HG02885 (cell line): ENCODE measurements at regions not wholly inside any gene's neighbourhood (a gene's known extent, or its start where the extent isn't known, plus 50 kb on each side); places are given as distances from the start of the nearest gene placed in this dataset.
"Not testable (repeated sequence)": the region's sequence is repeated elsewhere in the genome, so short reads cannot be mapped to it uniquely, and the experiment has no call there.

Source experiments
- ATAC-seq: cut with Tn5 transposase; IDR thresholded peaks from one replicate; pipeline ENCODE4 v1.9.1; 2021; ENCODE audit warnings: mild to moderate bottlenecking; ENCODE audit not compliant: unreplicated experiment, poor library complexity

DNA sequence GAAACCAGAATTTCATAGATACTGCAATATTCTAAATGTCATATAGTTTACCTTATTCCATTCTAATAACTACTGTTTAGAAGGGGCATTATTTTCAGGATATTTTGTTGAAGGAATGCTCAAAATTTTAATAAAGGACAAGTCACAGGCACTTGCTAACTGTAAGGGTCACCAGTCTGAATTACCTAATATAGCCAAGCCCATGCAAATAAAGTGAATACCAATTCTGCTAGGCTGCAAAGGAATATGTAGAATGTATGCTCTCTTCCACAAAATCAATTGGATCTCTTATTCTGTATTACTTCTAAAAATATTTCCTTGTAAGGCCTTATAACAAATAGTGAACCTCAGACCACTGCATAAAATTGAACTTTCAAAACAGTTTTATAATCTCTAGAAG lies 52.3 kb upstream of the FAT4 start:
- ATAC-seq: no peak

DNA sequence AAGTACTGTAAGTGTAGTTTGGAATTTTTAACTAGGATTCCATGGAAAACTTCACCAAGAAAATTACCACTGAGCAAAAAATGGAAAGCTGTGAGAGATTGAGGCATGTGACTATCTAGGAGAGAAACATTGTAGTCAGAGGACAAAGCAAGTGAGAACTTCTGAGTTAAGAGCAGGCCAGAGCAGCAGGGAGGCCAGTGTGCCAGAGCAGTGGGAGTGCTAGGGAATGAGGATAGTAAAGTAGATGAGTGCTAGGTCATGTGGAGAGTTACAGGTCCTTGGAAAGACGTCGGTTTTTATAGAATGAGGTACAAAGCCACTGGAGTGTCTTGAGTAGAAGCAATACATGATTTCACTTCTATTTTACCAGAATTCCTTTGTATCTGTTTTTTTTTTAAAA lies 52.7 kb upstream of the FAT4 start:
- ATAC-seq: no peak

DNA sequence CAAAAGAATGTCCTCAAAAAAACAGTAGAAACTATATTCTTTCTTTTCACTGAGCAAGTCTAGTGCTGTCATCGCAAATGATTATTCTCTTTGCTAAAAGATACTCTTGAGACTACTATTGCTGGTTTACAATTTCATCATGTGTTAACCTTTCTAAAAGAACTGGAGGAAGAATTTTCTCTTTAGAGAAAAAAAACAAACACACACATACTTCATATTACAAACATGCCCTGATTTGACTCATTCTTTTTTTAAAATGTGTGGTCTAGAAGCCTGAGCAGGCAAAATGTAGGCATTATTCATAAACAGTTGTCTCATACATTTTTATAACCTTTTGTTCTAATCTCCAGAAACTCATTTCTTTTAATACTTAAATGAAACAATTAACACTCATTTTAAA lies 60.6 kb upstream of the FAT4 start:
- no peak for ATAC-seq

DNA sequence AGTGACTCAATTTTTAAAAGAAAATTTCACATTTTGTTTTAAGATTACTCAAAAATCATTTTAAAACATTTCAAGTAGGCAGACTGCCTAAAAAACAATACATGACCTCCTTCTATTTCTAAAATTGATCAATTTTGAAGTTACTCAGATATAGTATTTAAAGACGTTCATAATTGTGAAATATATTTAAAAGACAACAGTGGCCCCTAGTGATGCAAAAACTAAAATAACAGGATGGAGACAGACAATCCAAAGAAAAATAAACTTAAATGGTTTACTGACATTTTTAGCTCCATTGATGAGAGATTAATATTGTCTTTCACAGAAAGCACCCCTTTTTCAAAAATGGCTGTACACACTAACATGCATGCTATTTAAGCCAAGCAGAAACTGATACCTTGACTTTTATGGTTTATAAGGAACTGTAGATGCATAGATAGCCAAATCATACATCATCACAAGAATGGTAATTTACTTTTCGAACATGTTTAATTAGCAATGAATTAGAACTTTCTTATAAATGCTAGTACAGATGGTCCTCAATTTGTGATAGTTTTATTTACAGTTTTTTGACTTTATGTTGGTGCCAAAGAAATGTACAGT lies 69.8 kb upstream of the FAT4 start:
- no peak for ATAC-seq

DNA sequence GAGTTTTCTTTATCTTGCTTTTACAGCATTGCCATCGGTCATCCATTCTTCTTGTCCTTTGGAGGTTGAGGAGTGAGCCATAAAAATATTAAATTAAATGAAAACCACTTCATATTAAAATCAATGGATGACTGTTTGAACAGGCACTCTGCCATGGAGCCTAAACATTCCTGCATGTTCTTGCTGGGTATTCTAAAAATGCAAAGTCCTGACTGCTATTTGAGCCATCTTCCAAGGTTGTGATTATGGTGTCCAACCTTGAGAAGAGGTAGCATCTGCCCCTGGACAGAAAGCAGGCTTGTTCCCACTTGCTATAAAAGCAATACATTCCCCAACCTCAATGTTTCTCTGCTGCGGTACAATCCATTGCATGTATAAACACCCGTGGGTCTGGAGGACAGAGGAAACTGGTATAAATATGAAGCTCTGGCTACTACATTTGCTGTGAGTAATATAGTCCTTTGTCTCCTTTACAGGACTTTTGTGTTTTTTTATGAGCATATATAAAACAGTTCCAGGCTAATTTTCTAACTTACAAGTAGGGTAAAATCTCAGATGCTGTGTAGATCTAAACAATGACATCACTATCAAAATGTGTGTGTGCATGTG lies 70.9 kb upstream of the FAT4 start:
- ATAC-seq: no peak

DNA sequence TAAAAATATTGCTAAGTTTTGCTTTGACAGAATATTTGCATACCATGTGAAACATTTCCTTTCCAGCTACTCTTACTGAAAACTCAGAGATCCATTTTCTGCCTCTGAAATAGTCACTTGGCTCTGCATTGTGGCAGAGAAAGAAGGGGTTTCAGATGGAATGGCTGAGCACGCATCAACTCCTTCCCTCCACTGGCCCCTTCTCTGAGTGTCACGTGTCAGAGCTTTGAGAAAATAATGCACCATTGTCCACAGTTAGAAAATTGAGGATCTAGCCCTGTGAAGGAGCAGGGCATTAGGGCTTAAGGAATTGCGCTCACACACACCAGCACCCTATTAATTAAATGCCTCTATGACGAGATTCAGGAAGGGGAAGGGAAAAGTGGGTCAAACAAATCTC lies 78.8 kb upstream of the FAT4 start:
- no peak for ATAC-seq

DNA sequence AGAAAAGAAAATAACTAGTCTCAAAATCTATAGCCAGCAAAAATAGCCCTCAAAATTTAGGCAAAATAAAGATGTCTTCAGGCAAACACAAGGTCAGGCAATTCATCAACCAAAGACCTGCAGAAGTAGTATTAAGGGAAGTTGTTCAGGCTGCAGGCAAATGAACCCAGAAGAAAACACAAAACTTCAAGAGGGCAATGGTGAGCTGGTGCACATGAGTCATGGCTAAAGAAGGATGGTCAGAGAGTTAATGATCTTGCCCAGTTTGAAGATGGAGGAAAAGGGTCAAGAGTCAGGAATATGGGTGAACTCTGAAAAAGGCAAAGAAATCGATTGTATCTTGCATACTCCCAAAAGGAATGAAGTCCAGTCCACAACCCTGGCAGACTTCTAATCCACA lies 83.1 kb upstream of the FAT4 start:
- no peak for ATAC-seq

DNA sequence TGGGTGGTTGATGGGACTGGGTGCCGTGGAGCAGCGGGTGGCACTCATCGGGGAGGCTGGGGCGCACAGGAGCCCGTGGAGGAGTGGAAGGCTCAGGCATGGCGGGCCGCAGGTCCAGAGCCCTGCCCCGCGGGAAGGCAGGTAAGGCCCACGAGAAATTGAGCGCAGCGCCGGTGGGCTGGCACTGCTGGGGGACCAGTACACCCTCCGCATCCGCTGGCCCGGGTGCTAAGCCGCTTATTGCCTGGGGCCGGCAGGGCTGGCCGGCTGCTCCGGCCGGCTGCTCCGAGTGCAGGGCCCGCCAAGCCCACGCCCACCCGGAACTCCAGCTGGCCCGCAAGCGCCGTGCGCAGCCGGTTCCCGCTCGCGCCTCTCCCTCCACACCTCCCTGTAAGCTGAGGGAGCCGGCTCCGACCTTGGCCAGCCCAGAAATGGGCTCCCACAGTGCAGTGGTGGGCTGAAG lies 85.1 kb upstream of the FAT4 start:
- no peak for ATAC-seq

DNA sequence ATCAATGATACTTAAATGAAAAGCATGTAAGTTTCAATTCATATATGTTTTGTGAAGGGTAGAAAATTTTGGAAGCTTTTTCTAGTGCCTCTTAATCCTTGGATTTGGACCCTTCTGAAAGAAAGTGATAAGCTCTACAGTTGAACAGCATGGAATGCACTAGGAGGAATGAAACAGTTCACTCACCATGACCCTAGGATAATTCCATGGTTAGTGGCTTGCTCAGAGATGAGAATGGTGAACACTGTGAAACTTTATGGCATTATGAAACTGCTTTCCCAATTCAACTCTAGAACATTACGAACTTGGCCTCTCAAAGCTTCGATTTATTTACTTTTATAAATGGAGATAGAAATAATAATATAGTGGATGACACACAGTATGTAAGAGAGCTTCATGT lies 88.9 kb upstream of the FAT4 start:
- no peak for ATAC-seq

DNA sequence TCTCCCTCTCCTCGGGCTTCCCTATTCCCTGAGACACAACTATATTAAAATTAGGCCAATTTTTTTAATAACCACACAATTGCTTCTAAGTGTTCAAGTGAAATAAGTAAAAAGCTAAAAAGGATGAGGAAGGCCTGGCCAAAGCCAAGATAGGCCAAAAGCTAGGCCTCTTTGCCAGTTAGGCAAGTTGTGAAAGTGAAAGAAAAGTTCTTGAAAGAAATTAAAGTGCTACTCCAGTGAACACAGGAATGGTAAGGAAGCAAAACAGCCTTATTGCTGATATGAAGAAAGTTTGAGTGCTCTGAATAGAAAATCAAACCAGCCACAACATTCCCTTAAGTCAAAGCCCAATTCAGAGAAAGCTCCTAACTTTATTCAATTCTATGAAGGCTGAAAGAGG lies 114.2 kb upstream of the FAT4 start:
- ATAC-seq: no peak

DNA sequence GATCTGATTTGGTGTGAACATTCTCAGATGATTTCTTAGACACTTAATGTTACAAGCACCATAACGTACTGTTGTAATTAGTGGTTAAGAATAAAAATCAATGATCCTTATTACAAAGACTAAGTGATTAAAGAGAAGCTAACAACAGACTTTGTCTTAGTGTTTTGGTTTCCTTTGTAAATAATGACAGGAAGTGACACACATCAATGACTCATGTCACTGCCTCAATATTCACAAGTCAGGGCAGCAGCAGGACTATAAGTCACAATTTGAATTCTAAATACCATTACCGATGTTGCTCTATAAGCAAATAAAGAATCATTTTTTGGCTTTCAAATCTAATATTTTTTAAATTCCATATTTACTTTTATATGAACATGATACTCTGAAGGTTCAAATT lies 115.8 kb upstream of the FAT4 start:
- no peak for ATAC-seq

DNA sequence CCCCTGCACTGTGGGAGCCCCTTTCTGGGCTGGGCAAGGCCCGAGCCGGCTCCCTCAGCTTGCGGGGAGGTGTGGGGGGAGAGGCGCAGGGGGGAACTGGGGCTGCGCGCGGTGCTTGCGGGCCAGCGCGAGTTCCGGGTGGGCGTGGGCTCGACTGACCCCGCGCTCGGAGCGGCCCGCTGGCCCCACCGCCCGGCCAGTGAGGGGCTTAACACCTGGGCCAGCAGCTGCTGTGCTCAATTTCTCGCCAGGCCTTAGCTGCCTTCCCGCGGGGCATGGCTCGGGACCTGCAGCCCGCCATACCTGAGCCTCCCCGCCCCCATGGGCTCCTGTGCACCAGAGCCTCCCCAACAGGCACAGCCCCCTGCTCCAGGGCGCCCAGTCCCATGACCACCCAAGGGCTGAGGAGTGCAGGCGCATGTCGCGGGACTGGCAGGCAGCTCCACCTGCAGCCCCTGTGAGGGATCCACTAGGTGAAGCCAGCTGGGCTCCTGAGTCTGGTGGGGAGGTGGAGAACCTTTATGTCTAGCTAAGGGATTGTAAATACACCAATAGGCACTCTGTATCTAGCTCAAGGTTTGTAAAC lies 122.8 kb upstream of the FAT4 start:
- not testable (repeated sequence) for ATAC-seq

DNA sequence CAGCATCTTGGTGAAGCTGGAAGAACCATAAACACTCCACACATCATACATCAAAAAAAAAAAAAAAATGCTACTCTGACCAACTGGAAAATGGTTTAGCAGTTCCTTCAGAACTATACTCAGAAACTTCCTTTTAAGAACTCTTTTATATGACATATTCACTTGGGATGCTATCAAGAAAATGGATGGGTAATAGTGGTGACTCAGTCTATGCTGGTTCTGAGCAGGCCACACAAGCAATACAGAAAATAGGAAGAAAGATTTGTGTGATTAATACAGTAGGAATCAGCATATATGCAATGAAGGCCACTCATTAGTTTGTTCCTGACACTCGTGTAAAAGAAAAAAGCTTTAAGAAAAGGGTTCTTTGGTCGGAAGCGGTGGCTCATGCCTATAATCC lies 123.5 kb upstream of the FAT4 start:
- no peak for ATAC-seq

DNA sequence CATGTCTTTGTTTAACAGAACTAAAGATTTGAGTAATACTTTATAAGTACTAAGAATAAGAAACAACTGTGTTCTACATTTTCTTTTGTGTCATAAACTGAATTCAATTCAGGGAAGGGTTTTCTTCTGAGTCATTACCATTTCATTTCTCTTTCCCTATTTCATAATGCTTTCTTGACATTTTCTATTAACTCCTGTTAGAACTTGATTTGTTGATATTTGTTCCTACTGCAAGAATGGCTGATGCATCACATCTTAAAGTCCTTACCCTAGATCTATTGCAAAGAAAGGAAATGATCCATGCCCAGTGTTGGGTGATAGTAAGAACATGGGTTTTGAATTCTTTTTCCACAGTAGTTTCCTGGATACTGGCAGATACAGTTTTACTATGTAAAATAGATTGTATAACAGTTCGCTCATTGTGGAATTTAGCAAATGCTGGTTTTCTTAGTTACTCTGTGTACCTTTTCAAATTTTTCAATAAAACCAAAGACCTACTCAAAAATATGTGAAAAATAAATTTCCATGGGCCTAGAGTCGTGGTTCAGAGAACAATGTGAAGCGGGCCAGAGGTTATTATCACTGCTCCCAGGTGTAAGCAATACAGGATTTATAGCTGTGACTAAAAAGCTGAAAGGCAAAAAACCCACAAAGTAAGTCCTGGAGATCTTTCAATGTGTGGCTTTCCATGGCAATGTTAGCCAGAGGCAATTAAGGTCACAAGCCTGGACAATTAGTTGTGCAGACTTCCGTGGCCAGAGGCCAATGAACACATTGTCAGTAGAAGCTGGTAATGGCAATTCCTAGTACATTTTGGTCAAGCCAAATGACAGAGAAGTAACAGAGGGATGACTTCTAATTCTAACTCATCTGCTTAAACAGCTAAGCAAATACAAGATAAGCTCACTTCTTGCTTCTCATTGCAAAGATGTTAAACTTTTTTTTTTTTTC lies 127.3 kb upstream of the FAT4 start:
- no peak for ATAC-seq

DNA sequence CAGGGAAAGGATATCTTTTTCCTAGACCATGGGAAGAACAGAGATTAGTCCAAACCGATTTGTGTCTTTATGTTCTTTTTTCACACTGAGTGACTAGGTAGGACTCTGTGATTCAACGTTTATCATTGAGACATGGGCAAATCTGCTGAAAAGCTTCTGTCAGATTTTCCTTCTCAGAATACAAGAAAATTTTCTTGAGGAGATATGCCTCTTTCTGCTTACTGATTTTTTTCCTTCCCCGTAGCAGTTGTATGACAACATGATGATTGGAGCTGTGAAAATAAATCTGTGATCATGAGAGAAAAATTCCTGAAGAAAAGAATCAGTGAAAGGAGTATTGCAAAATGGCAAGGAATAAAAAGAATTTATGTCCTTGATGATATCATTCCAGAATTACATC lies 130.6 kb upstream of the FAT4 start:
- no peak for ATAC-seq

DNA sequence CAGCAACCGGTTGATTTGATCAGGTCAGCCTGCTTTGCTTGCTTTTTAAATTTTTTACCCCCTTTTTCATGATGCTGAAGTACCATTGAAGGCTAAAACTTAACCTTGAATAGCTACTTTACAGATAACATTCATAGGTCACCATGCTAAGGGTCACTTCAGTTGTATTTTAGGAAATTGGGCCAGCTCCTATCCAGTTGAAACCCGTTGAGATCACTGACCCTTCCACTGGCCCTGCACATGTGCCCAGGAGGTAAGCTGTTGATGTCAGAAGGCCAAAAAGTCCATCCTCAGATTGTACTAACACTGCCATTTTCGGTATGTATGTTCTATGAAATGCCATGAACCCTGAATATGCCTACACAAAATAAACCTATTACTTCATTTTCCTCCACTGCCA lies 133.0 kb upstream of the FAT4 start:
- no peak for ATAC-seq

DNA sequence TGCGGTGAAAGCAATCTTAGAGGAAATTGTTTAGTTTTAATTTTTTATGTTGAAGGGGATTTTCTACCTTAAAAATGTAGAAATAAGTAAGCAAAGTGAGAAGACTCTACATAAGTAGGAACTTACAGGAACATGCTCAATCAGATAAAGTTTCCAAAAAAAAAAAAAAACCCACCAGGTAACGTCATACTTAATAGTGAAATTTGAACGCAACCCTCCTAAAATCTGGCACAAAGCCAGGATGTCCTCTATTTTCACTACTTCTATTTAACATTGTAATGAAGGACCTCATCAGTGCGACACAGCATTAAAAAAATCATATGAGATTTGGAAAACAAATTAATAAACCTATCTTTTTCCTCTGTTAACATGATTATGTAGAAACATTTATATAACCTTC lies 135.0 kb upstream of the FAT4 start:
- ATAC-seq: no peak

DNA sequence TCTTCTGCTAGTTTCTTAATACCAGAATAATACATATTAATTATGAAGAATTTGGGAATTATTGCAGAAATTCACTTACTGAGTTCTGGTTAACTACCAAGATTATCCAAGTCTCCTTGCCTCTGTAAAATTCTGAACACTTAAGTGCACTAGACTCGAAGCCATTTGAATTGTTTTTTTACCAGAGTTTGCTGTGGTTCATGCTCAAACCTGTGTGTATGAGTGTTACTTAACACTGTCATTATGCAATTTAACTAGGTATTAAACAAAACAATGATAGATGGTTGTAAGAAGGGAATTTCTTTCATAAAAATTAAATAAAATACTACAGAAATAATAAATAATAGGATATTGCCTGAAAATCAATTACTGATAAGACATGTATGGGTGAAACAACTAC lies 145.6 kb upstream of the FAT4 start:
- ATAC-seq: no peak

DNA sequence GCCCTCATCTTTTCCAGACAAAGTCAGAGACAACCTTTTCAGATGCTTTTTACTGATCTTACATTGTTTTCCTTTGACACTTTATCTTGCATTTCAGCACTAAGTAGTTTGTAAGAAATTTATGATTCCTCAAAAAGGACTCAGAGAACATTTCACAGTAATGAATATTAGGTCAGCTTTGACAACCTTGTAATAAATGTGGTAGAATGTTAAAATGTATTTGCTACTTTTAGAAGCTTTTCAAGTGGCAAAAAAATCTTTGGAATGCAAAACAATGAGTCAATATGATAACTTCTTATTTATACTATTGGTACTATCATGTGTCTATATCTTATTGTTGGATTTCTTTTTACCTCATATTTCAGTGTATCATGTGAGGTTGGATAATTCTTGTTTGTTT lies 146.2 kb upstream of the FAT4 start:
- ATAC-seq: no peak

DNA sequence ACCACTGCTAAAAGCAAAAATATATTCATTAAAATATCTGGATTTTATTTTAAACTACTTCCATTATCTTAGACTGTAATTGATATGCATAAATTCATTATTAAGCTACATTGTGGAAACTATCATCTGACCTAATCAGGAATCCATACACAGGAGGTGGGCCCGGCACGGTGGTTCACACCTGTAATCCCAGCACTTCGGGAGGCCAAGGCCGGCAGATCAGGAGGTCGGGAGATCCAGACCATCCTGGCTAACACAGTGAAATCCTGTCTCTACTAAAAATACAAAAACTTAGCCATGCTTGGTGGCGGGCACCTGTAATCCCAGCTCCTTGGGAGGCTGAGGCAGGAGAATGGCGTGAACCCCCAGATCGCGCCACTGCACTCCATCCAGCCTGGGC lies 148.7 kb upstream of the FAT4 start:
- not testable (repeated sequence) for ATAC-seq

DNA sequence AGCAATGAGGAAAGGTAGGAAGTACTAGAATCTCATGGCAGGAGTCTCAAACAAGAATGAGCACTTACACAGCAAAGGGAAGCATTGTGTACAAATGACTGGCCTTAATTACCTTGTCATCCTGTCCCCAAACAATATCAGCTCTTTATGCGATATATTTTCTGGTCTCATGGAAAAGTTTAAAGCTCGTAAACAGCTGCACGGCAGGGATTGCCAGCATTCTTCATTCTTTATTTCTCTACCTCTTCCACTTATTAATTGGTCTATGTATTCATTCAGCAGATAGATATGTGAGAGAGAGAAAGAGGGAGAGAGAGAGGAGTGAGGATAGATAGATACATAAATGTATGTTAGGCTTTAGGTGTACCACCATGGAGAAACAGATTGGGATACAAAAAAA lies 155.8 kb upstream of the FAT4 start:
- no peak for ATAC-seq
